Thyroid gland (tissue), 4 donors: ENCODE measurements at regions not wholly inside any gene's neighbourhood (a gene's known extent, or its start where the extent isn't known, plus 50 kb on each side); places are given as distances from the start of the nearest gene placed in this dataset.

Experiments used
- POLR2A ChIP-seq, 2 donors: fragments of 450-650 bp; IDR thresholded peaks; one replicate each; pipeline ENCODE4 v1.6.1; 2017; ENCODE audit warnings: antibody characterized with exemption in 2 of 2, mild to moderate bottlenecking in 2 of 2, moderate library complexity in 1 of 2
- TF ChIP-seq, protein P1 (sequence below), 6 experiments: fragments of 200-600 bp in 3 of 6; fragments of 450-650 bp in 3 of 6; sonication (generic) in 3 of 6; IDR thresholded peaks; one replicate each; pipeline ENCODE4 v1.5.1; 2016 to 2019; ENCODE audit warnings: antibody characterized with exemption in 6 of 6, mild to moderate bottlenecking in 2 of 6, inconsistent platforms in 1 of 6, moderate library complexity in 1 of 6

GRCh38 chr9:115628426-115628825 lies 510.5 kb upstream of the TNC start:
- TF ChIP-seq, protein P1, sequence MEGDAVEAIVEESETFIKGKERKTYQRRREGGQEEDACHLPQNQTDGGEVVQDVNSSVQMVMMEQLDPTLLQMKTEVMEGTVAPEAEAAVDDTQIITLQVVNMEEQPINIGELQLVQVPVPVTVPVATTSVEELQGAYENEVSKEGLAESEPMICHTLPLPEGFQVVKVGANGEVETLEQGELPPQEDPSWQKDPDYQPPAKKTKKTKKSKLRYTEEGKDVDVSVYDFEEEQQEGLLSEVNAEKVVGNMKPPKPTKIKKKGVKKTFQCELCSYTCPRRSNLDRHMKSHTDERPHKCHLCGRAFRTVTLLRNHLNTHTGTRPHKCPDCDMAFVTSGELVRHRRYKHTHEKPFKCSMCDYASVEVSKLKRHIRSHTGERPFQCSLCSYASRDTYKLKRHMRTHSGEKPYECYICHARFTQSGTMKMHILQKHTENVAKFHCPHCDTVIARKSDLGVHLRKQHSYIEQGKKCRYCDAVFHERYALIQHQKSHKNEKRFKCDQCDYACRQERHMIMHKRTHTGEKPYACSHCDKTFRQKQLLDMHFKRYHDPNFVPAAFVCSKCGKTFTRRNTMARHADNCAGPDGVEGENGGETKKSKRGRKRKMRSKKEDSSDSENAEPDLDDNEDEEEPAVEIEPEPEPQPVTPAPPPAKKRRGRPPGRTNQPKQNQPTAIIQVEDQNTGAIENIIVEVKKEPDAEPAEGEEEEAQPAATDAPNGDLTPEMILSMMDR (IDR thresholded peaks at IDR 0.05) = no peak
- no peak for TF ChIP-seq POLR2A (IDR thresholded peaks at IDR 0.05)
